HG02571 (cell line): ENCODE measurements at regions not wholly inside any gene's neighbourhood (a gene's known extent, or its start where the extent isn't known, plus 50 kb on each side); places are given as distances from the start of the nearest gene placed in this dataset.
"Not testable (repeated sequence)": the region's sequence is repeated elsewhere in the genome, so short reads cannot be mapped to it uniquely, and the experiment has no call there.

ENCODE experiments used
- ATAC-seq: cut with Tn5 transposase; IDR thresholded peaks from one replicate; pipeline ENCODE4 v1.9.1; 2021; ENCODE audit warnings: mild to moderate bottlenecking, moderate library complexity; ENCODE audit not compliant: unreplicated experiment

DNA sequence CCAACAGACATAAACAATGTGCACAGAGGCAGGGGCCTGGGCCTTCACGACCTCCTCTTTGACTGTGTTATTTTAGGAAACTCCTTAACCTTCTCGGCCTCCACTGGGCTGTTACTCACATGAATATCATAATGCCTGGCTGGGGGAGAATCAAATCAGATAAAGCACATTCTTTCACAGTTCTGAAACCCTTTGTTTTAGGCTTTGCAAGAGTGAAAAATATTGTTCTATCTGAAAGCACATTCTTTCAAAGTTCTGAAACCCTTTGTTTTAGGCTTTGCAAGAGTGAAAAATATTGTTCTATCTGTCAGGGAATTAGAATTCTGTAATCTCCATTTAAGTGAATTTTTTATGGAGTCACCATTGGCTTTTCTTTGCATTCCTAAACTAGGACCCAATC is 50.7 kb upstream of the SYNDIG1 start:
- no peak for ATAC-seq

DNA sequence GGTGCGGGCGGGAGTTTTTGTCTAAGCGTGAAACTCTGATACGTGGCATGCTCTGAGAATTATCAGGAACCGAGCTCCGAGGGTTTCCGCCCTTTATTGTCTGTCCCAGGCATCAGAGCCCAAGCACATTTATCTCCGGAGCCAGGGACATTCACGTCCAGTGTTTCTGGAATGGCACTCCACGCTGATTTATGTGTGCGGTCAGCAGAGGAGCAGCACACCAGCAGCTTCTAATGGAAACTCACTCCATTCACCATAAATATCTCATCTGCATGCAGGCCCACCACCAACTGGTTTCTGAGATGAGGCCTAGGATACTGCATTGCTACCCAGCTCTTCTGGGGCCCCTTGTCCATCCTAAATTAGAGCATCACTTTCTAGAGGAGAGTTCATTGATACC is 51.9 kb upstream of the SYNDIG1 start:
- ATAC-seq, result no peak

DNA sequence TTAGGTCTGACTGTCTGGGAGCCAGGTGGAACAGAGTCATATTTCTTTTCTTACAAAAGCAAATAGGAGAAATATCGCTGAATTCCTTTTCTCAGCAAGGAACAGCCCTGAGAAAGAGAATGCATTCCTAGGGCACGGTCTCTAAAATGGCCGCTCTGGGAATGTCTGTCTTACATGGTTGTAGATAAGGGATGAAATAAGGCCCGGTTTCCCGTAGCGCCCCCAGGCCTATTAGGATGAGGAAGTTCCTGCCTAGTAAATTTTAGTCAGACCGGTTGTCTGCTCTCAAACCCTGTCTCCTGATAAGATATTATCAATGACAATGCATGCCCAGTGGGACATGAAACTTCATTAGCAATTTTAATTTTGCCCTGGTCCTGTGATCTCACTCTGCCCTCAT is 54.0 kb upstream of the SYNDIG1 start:
- not testable (repeated sequence) for ATAC-seq

DNA sequence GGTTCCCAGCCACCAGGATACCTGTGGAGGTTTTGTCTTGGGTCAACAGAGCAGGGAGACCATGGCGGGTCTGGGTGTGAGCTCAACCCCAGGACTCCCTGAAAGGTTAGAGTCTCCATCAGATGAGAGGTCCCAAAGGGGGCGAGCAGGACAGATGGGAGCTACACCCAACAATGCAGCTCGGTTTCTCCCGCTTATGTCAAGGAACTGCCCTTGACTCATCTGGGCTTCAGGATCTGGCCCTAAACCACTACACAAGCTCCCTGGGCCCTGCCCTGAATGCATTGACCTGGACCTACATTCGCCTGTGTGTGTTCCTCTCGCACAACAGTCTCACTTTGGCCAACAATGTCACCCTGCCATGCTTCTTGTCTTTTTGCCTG is 57.6 kb upstream of the SYNDIG1 start:
- ATAC-seq, result no peak

DNA sequence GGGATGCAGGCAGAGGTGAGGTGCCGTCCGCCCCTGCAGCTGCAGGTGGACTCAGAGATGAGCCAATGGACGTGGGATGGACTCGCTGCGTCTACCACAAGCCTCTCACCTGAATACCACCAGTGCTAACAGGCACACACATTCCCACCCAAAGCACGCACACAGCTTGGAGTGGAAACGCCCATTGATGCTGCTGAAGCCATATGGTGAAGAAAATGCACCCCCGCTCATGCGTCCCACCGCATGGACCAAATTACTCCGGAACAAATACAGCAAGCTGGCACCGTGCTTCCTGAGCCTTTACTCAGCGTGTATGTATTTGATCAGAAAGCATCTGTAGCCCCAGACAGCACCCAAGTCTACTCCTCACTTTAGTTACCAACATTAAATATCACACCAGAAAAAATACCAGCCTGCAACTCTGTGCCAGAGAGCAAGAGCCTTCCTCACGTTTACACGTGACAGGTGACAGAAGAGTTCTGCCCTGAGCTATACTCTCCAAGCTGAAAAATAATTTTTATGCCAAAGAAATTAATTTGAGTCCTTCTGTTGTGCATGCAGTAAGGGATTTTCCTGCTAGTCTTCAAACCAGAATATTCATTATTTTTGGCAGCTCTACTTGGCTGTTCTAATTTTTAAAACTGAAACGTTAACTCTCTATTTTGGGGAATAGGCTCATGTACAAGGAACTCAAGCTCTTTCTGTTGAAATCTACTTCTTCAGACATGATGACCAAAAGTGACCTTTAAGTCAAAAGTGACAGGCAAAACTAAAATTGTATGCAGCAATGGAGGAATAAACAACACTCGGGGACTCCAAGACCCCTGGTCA is 58.2 kb upstream of the SYNDIG1 start:
- no peak for ATAC-seq

DNA sequence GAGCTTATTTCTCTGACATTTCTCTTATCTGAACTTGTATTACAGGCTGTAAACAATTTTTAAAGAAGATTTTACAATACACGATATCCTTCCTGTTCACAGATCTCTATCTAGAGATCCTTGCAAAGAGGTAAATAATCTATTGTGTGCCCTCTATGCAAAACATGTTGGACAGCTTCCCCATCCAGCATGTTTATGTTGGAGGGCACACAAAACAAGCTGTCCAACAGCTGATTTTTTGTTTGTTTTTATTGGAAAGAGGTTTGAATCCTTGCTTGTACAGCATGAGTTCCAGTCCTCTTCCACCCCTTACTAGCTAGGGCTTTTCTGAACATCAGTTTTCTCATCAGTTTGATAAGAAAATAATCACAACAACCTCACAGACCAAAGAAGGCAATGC is 62.3 kb upstream of the SYNDIG1 start:
- no peak for ATAC-seq

DNA sequence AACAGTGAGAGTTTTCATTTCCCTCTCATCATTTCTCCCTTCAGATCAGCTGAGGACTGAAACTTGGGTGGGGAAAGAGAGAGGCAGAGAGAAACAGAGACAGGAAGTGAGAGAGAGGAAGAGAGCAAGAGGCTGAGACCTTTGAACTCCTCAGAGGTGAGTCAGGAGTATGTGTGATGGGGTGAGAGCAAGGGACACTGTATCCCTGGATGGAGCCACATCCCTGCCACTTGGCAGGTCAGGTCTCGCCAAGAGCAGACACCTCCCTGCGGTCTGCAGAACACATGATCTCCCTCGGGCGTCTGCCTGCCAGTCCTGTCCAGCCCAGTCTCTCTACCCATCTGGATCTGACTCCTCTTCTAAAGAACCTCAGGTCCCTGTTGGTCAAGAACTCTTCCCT is 62.7 kb upstream of the SYNDIG1 start:
- no peak for ATAC-seq

DNA sequence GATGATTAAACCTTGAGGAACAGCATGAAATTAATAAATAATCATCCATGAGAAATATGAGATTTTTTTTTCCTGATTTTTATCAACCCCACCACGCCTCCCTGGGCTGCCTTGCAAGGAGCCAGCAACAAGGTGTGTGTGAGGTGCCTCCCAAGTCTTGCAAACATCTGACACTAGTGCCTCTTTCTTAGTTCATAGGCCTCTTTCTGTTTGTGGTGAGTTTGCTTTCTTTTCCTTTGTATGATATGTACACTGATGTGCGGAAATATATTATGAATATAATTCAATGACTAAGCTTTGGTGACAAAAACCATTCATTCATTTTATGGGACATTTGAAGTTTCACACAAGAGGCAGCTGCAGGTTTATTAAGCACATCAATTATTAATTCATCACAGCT is 63.2 kb upstream of the SYNDIG1 start:
- no peak for ATAC-seq

DNA sequence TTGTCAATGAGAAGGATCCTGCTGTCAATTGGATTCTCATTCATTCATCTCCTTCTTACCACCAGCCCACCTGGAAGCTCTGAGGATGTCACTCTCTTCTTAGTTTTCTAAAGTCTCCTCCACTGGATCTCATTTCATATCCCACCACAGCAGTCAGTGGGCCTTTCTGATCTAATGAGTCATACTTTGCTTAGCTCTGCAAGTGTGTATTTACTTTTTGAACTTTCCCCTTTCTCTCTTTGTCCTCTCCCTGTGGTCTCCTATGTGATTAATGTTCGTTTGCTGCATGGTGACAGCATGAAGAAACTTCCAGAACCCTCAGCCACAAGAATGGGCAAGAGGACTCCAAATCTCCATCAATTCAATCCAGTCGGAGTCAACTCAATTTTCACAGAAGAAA is 63.6 kb upstream of the SYNDIG1 start:
- no peak for ATAC-seq

DNA sequence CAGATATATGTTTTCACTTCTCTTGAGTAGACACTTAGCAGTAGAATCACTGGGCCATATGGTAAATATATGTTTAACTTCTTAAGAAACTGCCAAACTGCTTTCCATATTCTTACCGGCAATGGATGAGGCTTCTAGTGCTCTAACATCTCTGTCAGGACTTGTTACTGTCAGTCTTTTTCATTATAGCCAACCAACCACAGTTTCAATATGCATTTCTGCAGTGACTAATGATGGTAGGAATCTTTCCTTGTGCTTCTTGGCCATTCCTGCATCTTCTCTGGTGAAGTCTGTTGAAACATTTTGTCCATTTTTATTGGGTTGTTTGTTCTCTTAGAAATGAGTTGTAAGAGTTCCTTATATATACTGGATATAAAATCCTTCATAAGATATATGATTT is 66.0 kb upstream of the SYNDIG1 start:
- no peak for ATAC-seq

DNA sequence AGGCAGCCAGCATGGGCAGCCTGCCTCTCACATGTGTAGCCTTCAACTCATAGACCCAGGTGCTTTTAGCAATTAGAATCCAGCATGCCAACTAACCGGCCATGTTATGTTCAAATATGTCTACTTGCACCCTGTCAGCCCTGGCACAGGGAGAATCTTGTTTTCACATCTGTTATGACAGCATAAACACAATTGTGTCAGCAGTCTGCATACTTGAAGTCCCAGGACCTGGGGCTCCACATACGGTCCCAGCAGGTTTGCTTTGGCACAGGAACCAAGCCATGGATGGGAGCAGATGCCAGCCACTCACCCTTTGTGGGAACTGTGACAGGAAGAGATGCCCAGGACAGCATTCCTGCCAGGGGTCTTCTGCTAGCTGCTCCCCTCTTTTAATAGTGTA is 67.2 kb upstream of the SYNDIG1 start:
- ATAC-seq, result no peak

DNA sequence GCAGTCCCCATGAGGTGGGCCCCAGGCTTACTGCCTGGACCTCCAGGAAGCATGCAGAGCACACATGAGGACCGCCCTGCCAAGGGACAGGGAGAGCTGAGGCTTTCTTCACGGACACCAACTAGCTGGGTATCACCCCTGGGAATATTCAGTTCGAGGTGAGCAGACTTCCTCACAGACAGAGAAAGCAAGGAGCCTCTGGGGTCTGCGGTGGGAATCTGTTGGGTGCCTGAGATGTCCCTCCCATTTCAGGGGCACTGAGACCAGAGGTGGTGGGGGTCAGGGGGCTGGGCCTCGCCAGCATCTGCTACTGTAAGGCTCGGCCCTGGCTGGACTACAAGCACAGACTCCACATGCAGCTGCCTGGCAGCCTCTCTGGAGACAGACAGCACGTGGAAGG is 74.3 kb upstream of the SYNDIG1 start:
- no peak for ATAC-seq

DNA sequence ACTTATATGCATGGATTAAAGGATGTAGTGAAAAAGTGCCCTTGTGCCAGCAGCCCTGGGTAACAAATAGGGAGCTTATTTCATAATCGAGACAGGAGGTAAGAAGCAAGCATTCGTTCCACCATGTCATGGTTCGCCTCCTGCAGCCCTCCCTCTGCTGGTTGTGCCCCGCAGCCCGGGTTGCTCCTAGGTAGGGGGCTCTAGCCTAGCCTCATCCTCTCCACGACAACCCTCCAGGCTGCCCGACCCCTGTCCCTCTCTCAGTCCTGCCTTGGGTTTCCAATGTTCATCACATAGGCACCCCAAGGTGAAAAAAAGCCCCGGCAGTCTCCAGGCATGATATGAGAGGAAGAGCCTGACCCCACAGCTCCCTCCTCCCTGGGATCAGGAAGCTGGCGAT is 75.5 kb upstream of the SYNDIG1 start:
- no peak for ATAC-seq

DNA sequence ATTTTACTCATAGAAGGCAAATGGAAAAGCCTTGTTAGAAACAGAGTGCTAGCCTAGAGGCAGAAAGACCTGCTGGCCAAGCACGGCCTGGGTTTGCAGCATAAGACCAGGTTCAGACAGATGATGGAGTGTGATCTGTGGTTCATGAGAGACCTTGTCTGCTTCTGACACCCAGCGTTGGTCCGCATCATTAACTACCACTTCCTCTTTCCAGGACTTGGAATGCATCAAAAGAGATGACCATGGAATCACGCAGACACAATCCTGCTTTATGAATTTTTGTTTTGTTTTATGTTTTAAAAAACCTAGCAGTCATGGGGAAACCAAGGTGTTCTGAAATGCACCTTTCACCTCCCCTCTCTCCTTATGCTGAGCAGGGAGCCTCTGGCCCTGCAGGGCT is 76.8 kb upstream of the SYNDIG1 start:
- ATAC-seq, result no peak

DNA sequence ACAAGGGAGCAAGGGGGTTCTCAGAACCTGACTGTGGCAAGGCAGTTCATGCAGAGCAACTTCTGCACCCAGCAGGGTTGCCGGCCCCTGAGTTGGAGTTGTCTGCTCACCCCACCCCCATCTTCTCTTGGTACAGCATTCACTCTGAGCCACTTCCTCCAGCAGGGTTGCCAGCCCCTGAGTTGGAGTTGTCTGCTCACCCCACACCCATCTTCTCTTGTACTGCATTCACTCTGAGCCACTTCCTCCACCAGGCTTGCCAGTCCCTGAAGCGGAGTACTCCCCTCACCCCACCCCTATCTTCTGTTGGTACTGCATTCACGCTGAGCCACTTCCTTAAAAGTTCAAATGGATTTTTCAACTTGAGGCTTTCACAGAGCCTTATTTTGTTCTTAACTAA is 79.7 kb upstream of the SYNDIG1 start:
- no peak for ATAC-seq

DNA sequence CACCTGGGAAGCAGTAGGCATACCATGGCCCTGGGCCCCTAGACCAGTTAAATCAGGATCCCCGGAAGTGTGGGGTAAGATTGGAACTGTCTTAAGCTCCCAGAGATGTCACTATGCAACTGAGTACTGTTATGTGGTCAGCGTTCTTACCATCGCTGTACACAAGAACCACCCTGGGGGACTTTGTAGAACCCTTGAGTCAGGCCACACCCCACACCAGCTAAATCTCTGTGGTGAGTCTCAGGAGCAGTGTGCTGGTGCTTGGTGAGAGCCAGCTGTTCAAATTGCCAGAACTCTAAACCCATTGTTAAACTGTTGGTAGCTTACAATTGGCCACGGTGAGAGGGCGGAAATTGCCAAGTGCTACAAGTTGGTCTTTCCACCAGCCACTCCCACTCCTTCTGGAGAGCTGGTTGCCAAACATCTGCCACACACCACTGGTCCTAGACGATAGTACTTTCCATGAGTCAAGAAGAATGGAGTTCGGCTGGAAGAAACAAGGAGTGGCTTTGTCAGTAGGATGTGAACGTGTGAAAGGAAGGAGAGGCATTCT is 80.5 kb upstream of the SYNDIG1 start:
- ATAC-seq, result no peak

DNA sequence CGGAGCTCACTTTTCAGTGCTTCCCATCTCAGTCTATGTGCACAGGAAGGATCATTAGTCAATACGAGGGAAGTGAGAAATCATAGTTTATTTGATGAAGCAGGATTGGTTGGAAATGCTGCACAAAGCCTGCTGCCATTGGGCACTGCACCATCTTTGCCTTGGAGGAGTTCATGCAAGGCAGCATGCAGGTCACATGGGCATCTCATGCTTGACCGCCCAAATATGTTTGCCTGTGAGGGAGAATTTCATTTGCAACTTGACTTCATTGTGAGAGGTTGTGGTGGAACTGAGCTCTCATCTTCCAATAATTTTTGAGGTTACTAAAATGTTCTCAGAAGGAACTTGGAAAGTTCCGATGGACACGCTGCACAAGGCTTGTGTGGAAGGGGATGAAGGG is 83.9 kb upstream of the SYNDIG1 start:
- no peak for ATAC-seq

DNA sequence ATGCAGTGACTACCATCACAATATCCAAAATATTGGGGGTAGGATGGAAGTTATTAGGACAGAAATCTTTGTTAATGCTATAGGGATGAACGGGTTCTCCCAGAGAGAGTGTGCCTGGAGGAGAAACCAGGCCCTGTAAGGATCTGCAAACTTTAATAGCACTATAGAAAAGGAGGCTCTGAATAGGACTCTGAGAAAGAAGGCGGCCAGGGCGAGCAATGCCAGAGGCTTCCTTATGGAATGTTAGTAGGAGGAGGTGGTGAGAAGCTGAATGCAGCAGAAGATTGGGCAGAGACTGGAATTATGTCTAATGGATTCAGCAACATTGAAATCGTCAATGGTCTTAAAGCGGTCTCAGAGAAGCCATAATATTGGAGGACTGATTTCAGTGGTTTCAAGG is 84.6 kb upstream of the SYNDIG1 start:
- ATAC-seq, result no peak

DNA sequence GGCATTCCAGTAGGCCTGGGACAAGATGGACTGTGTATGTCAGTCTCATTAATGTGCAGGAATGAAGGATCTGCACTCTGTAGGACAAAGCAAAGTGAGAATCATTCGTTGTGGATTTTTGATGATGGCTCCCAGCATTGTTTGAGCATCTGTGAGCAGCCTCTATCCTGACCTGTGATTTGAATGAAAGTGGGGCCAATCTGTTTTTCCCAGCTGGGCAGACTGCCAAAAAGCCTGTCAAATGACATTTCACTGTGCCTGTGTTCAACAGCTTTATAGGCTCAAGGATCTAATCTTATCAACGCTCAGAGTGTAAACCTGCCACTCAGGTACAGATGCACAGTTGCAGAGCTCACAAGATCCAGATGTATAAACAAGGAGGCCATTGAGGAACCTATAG is 86.7 kb upstream of the SYNDIG1 start:
- ATAC-seq, result no peak

DNA sequence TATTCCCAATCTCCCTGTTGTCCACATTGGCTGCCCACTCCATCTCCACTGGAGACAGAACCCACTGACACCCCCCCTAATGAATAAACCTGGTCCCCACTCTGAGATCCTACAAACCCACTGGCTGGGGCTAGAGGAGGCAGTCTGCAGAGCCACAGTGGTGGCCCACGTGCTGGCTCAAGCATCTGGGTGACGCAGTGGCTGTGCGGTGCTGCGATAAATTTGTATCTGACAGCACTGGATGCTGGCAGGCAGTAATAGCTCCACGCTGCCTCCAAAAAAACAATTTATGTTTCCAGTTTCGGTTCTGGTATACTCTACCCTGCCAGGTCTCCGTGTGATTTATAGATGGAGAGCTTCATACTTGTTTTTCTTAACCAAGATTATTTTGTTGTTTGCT is 87.1 kb upstream of the SYNDIG1 start:
- ATAC-seq, result no peak

DNA sequence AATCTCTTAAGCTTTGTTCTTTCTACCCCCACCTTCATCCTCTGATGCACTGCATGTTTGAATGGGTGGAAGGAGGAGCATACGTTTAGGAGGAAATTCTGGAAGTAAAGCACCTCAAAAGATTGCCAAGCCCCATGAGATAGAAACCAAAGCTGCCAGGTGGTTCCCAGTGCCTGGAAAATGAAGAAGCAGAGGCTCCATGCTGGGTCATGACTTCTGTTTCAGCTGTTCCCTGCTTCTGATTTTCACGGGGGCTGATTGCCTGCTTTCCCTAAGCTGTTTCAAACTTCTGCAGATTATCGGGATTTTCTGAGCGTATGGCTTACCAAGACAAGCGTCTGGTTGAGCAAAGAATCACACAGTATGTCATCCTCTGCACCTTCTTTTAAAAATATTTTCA is 87.5 kb upstream of the SYNDIG1 start:
- ATAC-seq, result no peak

DNA sequence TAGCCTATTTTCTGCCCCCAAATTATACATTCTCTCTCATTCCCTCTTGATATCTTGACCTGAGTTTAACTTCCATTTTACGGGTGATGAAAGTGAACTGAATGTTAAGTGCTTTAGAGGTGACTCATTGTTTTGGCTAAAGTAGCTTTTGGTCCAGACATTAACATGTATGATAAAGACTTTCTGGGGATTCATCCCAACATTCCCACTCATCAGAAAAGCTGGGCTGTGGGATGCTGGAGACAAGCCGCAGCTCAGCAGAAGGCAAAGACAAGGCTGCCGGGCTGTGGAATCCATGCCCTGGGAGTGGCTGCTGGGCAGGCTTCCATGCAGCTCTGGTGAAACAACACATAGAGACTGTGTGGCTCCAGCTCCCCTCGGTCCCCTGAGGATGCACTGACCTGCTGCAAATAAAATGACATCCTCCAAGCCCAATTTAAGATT is 89.9 kb upstream of the SYNDIG1 start:
- no peak for ATAC-seq
